GM19397 (cell line): ENCODE measurements at regions not wholly inside any gene's neighbourhood (a gene's known extent, or its start where the extent isn't known, plus 50 kb on each side); places are given as distances from the start of the nearest gene placed in this dataset.

Experiments used
- ATAC-seq: cut with Tn5 transposase; IDR thresholded peaks from one replicate; pipeline ENCODE4 v1.9.1; 2021; ENCODE audit warnings: mild to moderate bottlenecking, moderate library complexity; ENCODE audit not compliant: unreplicated experiment

- ATAC-seq = no peak
Measured at GRCh38 chr2:164102366-164102765, 366.6 kb upstream of the FIGN start.

GRCh38 chr2:164091673-164092072 lies 355.9 kb upstream of the FIGN start:
- ATAC-seq = no peak

- ATAC-seq = no peak
Measured at GRCh38 chr2:164090533-164090932, 354.7 kb upstream of the FIGN start.

- ATAC-seq = no peak
Measured at GRCh38 chr2:164084066-164084465, 348.3 kb upstream of the FIGN start.

GRCh38 chr2:164080486-164080885 lies 344.7 kb upstream of the FIGN start:
- ATAC-seq = no peak

- ATAC-seq = no peak
Measured at GRCh38 chr2:164079258-164079657, 343.4 kb upstream of the FIGN start.

- no peak for ATAC-seq
Measured at GRCh38 chr2:164078421-164078820, 342.6 kb upstream of the FIGN start.

- ATAC-seq = no peak
Measured at GRCh38 chr2:164073101-164074074, 337.6 kb upstream of the FIGN start.

- ATAC-seq = no peak
Measured at GRCh38 chr2:164069540-164069939, 333.7 kb upstream of the FIGN start.

- ATAC-seq = no peak
Measured at GRCh38 chr2:164068063-164068462, 332.3 kb upstream of the FIGN start.

- no peak for ATAC-seq
Measured at GRCh38 chr2:164066095-164066494, 330.3 kb upstream of the FIGN start.

- ATAC-seq = no peak
Measured at GRCh38 chr2:164065038-164065437, 329.2 kb upstream of the FIGN start.

- no peak for ATAC-seq
Measured at GRCh38 chr2:164061129-164061746, 325.4 kb upstream of the FIGN start.

- ATAC-seq = no peak
Measured at GRCh38 chr2:164060031-164060430, 324.2 kb upstream of the FIGN start.

- ATAC-seq = no peak
Measured at GRCh38 chr2:164055623-164056022, 319.8 kb upstream of the FIGN start.

- ATAC-seq = no peak
Measured at GRCh38 chr2:164054651-164055050, 318.8 kb upstream of the FIGN start.

GRCh38 chr2:164053021-164053420 lies 317.2 kb upstream of the FIGN start:
- ATAC-seq = no peak

GRCh38 chr2:164052006-164052405 lies 316.2 kb upstream of the FIGN start:
- ATAC-seq = no peak

- ATAC-seq = no peak
Measured at GRCh38 chr2:164048729-164049128, 312.9 kb upstream of the FIGN start.

GRCh38 chr2:164046040-164046439 lies 310.2 kb upstream of the FIGN start:
- ATAC-seq = no peak

- ATAC-seq = no peak
Measured at GRCh38 chr2:164044622-164045021, 308.8 kb upstream of the FIGN start.

GRCh38 chr2:164039270-164039669 lies 303.5 kb upstream of the FIGN start:
- no peak for ATAC-seq
